IMR-90 (cell line): ENCODE measurements at regions not wholly inside any gene's neighbourhood (a gene's known extent, or its start where the extent isn't known, plus 50 kb on each side); places are given as distances from the start of the nearest gene placed in this dataset.

Experiments
- ATAC-seq: fragments of 200-7000 bp; cut with Tn5 transposase; 2 replicates; pipeline ENCODE4 v1.9.1; 2020; ENCODE audit warnings: low read depth, mild to moderate bottlenecking, moderate library complexity
- BruUV-seq: library from RNA; stranded (reverse); fragments of 400-500 nt; replicated peaks from 2 replicates; lab custom pipeline; 2021; lab: Mats Ljungman, UMichigan
- CTCF ChIA-PET: fragments of 300-600 bp; formaldehyde crosslinking; extraction: SDS; loops from one replicate; lab custom pipeline; 2021; ENCODE audit warnings: antibody characterized with exemption; lab: Yijun Ruan, JAX
- POLR2A ChIA-PET: fragments of 300-600 bp; sonication (Branson Sonifier 250); formaldehyde crosslinking; loops from one replicate; lab custom pipeline; 2022; ENCODE audit warnings: antibody characterized with exemption; ENCODE audit not compliant: unreplicated experiment; lab: Charles Lee
- DNase-seq: peaks from one replicate; pipeline ENCODE4 v3.0.0; 2013
- H2AFZ ChIP-seq: replicated peaks from 2 replicates; pipeline ENCODE3; 2013; ENCODE audit warnings: low read length, mild to moderate bottlenecking; ENCODE audit not compliant: poor library complexity
- H2AK5ac ChIP-seq: 2 replicates; pipeline ENCODE4 v1.6.1; 2013; ENCODE audit warnings: low read depth, low read length, inconsistent platforms
- H2AK9ac ChIP-seq: replicated peaks from 2 replicates; pipeline ENCODE3; 2013; ENCODE audit warnings: mild to moderate bottlenecking, low read depth, low read length, moderate library complexity; ENCODE audit not compliant: poor library complexity
- H2BK120ac ChIP-seq: 2 replicates; pipeline ENCODE4 v1.6.1; 2013; ENCODE audit warnings: low read depth, low read length, inconsistent platforms
- H2BK15ac ChIP-seq: 3 replicates; pipeline ENCODE4 v1.6.1; 2013; ENCODE audit warnings: low read depth, low read length, inconsistent platforms
- H2BK20ac ChIP-seq: 2 replicates; pipeline ENCODE4 v1.6.1; 2013; ENCODE audit warnings: low read depth, mild to moderate bottlenecking, inconsistent platforms, low read length, moderate library complexity
- H2BK5ac ChIP-seq: 2 replicates; pipeline ENCODE4 v1.6.1; 2013; ENCODE audit warnings: mild to moderate bottlenecking, low read depth, low read length, inconsistent platforms; ENCODE audit not compliant: poor library complexity, severe bottlenecking
- H3K14ac ChIP-seq: replicated peaks from 2 replicates; pipeline ENCODE4 v1.6.1; 2013; ENCODE audit warnings: low read depth, low read length, inconsistent platforms
- H3K18ac ChIP-seq: 2 replicates; pipeline ENCODE4 v1.6.1; 2013; ENCODE audit warnings: low read depth, low read length, control low read depth
- H3K23ac ChIP-seq: 2 replicates; pipeline ENCODE4 v1.6.1; 2013; ENCODE audit warnings: low read depth, low read length, inconsistent platforms
- H3K27ac ChIP-seq: 2 replicates; pipeline ENCODE4 v1.5.1; 2013; ENCODE audit warnings: mild to moderate bottlenecking, control low read depth, low read length; ENCODE audit not compliant: insufficient read depth
- H3K27me3 ChIP-seq: 2 replicates; pipeline ENCODE4 v1.6.1; 2013; ENCODE audit warnings: low read length; ENCODE audit not compliant: control insufficient read depth, insufficient read depth
- H3K36me3 ChIP-seq: 2 replicates; pipeline ENCODE4 v1.6.1; 2013; ENCODE audit warnings: low read length, mixed read lengths; ENCODE audit not compliant: control insufficient read depth, insufficient read depth
- H3K4ac ChIP-seq: 2 replicates; pipeline ENCODE4 v1.6.1; 2013; ENCODE audit warnings: low read depth, low read length, inconsistent platforms
- H3K4me1 ChIP-seq: 2 replicates; pipeline ENCODE4 v1.6.1; 2013; ENCODE audit warnings: low read length, mixed read lengths; ENCODE audit not compliant: control insufficient read depth, insufficient read depth
- H3K4me2 ChIP-seq: 2 replicates; pipeline ENCODE4 v1.6.1; 2013; ENCODE audit warnings: low read depth, mild to moderate bottlenecking, control low read depth, low read length, moderate library complexity
- H3K4me3 ChIP-seq: 2 replicates; pipeline ENCODE4 v1.5.1; 2013; ENCODE audit warnings: low read depth, mild to moderate bottlenecking, control low read depth, low read length, moderate library complexity; ENCODE audit not compliant: insufficient read depth
- H3K56ac ChIP-seq: 2 replicates; pipeline ENCODE4 v1.6.1; 2013; ENCODE audit warnings: low read length, inconsistent platforms; ENCODE audit not compliant: insufficient read depth; ENCODE audit errors: extremely low read depth
- H3K79me1 ChIP-seq, 2 experiments: 2 replicates each; pipeline ENCODE4 v1.6.1; 2013; ENCODE audit warnings: low read length in 2 of 2, inconsistent platforms in 1 of 2, low read depth in 1 of 2
- H3K9ac ChIP-seq: 2 replicates; pipeline ENCODE4 v1.6.1; 2013; ENCODE audit warnings: low read depth, low read length, control low read depth
- H3K9me1 ChIP-seq: 2 replicates; pipeline ENCODE4 v1.6.1; 2013; ENCODE audit warnings: low read length, inconsistent platforms; ENCODE audit not compliant: insufficient read depth
- H3K9me3 ChIP-seq: 2 replicates; pipeline ENCODE4 v1.6.1; 2013; ENCODE audit warnings: low read length; ENCODE audit not compliant: control insufficient read depth, insufficient read depth
- H4K20me1 ChIP-seq: 2 replicates; pipeline ENCODE4 v1.6.1; 2013; ENCODE audit warnings: low read length, inconsistent platforms; ENCODE audit not compliant: insufficient read depth
- H4K5ac ChIP-seq: 2 replicates; pipeline ENCODE4 v1.6.1; 2013; ENCODE audit warnings: mild to moderate bottlenecking, low read depth, low read length, control low read depth
- H4K8ac ChIP-seq, 2 experiments: 2 replicates each; pipeline ENCODE4 v1.6.1; 2013; ENCODE audit warnings: low read depth in 2 of 2, low read length in 2 of 2, control low read depth in 1 of 2, inconsistent platforms in 1 of 2
- H4K91ac ChIP-seq: 2 replicates; pipeline ENCODE4 v1.6.1; 2013; ENCODE audit warnings: low read depth, low read length, inconsistent platforms; ENCODE audit not compliant: insufficient read depth
- CHD1 ChIP-seq: IDR thresholded peaks from 2 replicates; pipeline ENCODE4 v1.6.1; 2012; ENCODE audit warnings: low read depth, low read length, improper control_type of control experiment
- RAD21 ChIP-seq: IDR thresholded peaks from 2 replicates; pipeline ENCODE4 v1.6.1; 2012; ENCODE audit warnings: low read length, improper control_type of control experiment
- WGBS, 2 experiments: methylation state at CpG; one replicate each; pipeline versions ENCODE4 v1.1.5 to v1.1.7; 2013; ENCODE audit warnings: missing lambda C conversion rate in 2 of 2; ENCODE audit not compliant: insufficient read length in 1 of 2; ENCODE audit errors: extremely low coverage in 2 of 2; 5-methylcytosine and 5-hydroxymethylcytosine counted together
- dilution Hi-C: fragments of 300-500 bp; cut with HindIII; formaldehyde crosslinking; loops from one replicate; pipeline ENCODE4 v1.14.3; 2018; ENCODE audit warnings: low sequenced_read_pairs; ENCODE audit not compliant: unreplicated experiment
- in situ Hi-C: fragments of 300-500 bp; cut with MboI; formaldehyde crosslinking; loops from 3 replicates; pipeline ENCODE4 v1.14.3; 2019; ENCODE audit warnings: low sequenced_read_pairs, inconsistent platforms, mixed read lengths
- intact Hi-C: fragments of 100-400 bp; cut with micrococcal nuclease; formaldehyde crosslinking; loops from 2 replicates; pipeline ENCODE4 v1.10.0; 2022

GRCh38 chr15:38614621-38615020, 50.0 kb upstream of the RASGRP1 start:
- dilution Hi-C loops (no loop called here), in situ Hi-C loops (no loop called here), intact Hi-C loops (no loop called here)
- Histone ChIP-seq H2BK15ac (no peak overlapping the region), H4K91ac (no peak overlapping the region), H3K9ac (no peak overlapping the region), H3K4me2 (no peak overlapping the region), H2BK20ac (no peak overlapping the region), H3K27me3 (peaks cover 57% of the 10 kb centered on the region), H2AK5ac (no peak overlapping the region), H3K4me1 (no peaks in the 10 kb centered on the region), H3K23ac (no peak overlapping the region), H3K36me3 (no peaks in the 10 kb centered on the region), H3K4me3 (no peak overlapping the region), H3K9me3 (no peaks in the 10 kb centered on the region; the same call in 1 of the 2 replicates), H3K56ac (no peak overlapping the region), H4K5ac (no peak overlapping the region), H2AK9ac (no peak overlapping the region), H2BK5ac (no peak overlapping the region), H3K18ac (no peak overlapping the region), H4K8ac (no peak overlapping the region), H3K14ac (no peak overlapping the region), H3K9me1 (no peaks in the 10 kb centered on the region), H4K20me1 (no peaks in the 10 kb centered on the region), H3K27ac (no peak overlapping the region), H3K4ac (no peak overlapping the region), H2BK120ac (no peak overlapping the region), H2AFZ (no peak overlapping the region), H3K79me1 (no peaks in the 10 kb centered on the region)
- no TSS peak for BruUV-seq
- DNase-seq (no peak), ATAC-seq (no peak)
- ChIA-PET POLR2A (interaction anchor here (1.1 kb wide), 1 partner anchor 17 kb away, joined by 4 read pairs; no protein-coding TSS in a partner anchor), CTCF (no interaction called here)
- no CpG with 5 or more reads among the region's 1 CpG for WGBS, 2 experiments
- TF ChIP-seq RAD21 (no peak), CHD1 (no peak)
